ENCODE measurements at regions not wholly inside any gene's neighbourhood (a gene's known extent, or its start where the extent isn't known, plus 50 kb on each side); places are given as distances from the start of the nearest gene placed in this dataset.

DNA sequence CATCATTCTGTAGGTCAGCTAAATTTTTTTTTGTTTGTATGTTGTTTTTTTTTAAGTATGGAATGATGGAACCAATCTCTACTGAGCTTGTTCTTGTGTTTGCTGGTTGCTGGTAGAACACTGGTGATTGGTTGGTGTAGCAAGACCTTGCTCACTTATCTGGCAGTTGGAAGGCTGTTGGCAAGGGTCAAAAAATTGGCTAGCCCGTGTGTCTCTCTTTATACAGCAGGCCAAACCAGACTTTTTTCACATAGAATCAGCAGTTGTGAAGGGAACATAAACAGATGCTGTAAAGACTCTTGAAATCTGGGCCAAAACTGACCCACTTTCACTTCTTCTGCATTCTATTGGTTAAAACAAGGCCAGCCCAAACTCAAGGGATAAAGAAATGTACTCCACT is 2026.5 kb downstream of the LRRC4C start:
- ChIA-PET RAD21 (ENCODE audit: low non-redundant PET in 1 of 2, low total read pairs in 2 of 2, uncharacterized antibody in 2 of 2, unreplicated experiment in 2 of 2) (no interaction called here), CTCF (no interaction called here), POLR2A (no interaction called here)
- Histone ChIP-seq H3K9me2 (ENCODE audit: insufficient read depth) (no peaks in the 10 kb centered on the region), H3K27ac (ENCODE audit: low read depth, low read length) (no peak overlapping the region), H3K36me3 (ENCODE audit: control insufficient read depth in 1 of 2, insufficient read depth in 2 of 2, low read length in 2 of 2) (no peaks in the 10 kb centered on the region), H4K20me1 (ENCODE audit: insufficient read depth) (no peaks in the 10 kb centered on the region), H3K4me3 (replicated peaks in 1 of 2; ENCODE audit: low read depth in 1 of 2, low read length in 2 of 2) (no peak overlapping the region), H3K9ac (ENCODE audit: low read length) (no peak overlapping the region), H3K79me2 (ENCODE audit: insufficient read depth, low read length) (no peaks in the 10 kb centered on the region), H3K4me2 (ENCODE audit: low read length) (no peak overlapping the region), H2AFZ (ENCODE audit: low read depth, low read length, poor library complexity, severe bottlenecking) (no peak overlapping the region), H3K4me1 (ENCODE audit: control insufficient read depth in 1 of 2, insufficient read depth in 2 of 2, low read length in 2 of 2) (no peaks in the 10 kb centered on the region), H3K9me3 (ENCODE audit: control insufficient read depth in 1 of 2, insufficient read depth in 1 of 2, low read depth in 1 of 2, low read length in 2 of 2) (peaks cover 7 to 9% of the 10 kb centered on the region in 2 experiments; a peak in 2 of 4 replicates), H3K27me3 (ENCODE audit: insufficient read depth, low read length) (no peaks in the 10 kb centered on the region)
- ATAC-seq = no peak
- DNase-seq (ENCODE audit: low read depth, low spot score) = no peak
- intact Hi-C loops (cut with micrococcal nuclease) = no loop called here
- TF ChIP-seq FOSL1 (IDR thresholded peaks at IDR 0.05; ENCODE audit: low read depth) (no peak), EZH2phosphoT487 (IDR thresholded peaks at IDR 0.05; ENCODE audit: borderline replicate concordance) (no peak), MAX (IDR thresholded peaks at IDR 0.05) (no peak), POLR2AphosphoS5 (IDR thresholded peaks at IDR 0.05; ENCODE audit: low read depth, low read length) (no peak), CTCF (IDR thresholded peaks at IDR 0.05 in 2 of 3, conservative IDR thresholded peaks at IDR 0.05 in 1 of 3; ENCODE audit: borderline replicate concordance in 1 of 3, insufficient read depth in 1 of 3, low read depth in 2 of 3, low read length in 2 of 3) (no peak), SP1 (IDR thresholded peaks at IDR 0.05; ENCODE audit: low read depth) (no peak), RAD21 (IDR thresholded peaks at IDR 0.05; ENCODE audit: low read depth) (no peak), JUND (IDR thresholded peaks at IDR 0.05) (no peak), CEBPB (IDR thresholded peaks at IDR 0.05; ENCODE audit: low read depth) (no peak), EGR1 (IDR thresholded peaks at IDR 0.05; ENCODE audit: low read depth) (no peak), SRF (IDR thresholded peaks at IDR 0.05; ENCODE audit: low read depth) (no peak), TCF7L2 (IDR thresholded peaks at IDR 0.05; ENCODE audit: borderline replicate concordance, extremely low read depth, insufficient read depth, insufficient read length) (no peak), EZH2 (IDR thresholded peaks at IDR 0.05) (no peak), ZNF274 (IDR thresholded peaks at IDR 0.05; ENCODE audit: low read depth, low read length) (no peak), CBX3 (IDR thresholded peaks at IDR 0.05; ENCODE audit: low read depth) (no peak), ZFX (IDR thresholded peaks at IDR 0.05) (no peak)
- TF ChIP-seq, protein P1, sequence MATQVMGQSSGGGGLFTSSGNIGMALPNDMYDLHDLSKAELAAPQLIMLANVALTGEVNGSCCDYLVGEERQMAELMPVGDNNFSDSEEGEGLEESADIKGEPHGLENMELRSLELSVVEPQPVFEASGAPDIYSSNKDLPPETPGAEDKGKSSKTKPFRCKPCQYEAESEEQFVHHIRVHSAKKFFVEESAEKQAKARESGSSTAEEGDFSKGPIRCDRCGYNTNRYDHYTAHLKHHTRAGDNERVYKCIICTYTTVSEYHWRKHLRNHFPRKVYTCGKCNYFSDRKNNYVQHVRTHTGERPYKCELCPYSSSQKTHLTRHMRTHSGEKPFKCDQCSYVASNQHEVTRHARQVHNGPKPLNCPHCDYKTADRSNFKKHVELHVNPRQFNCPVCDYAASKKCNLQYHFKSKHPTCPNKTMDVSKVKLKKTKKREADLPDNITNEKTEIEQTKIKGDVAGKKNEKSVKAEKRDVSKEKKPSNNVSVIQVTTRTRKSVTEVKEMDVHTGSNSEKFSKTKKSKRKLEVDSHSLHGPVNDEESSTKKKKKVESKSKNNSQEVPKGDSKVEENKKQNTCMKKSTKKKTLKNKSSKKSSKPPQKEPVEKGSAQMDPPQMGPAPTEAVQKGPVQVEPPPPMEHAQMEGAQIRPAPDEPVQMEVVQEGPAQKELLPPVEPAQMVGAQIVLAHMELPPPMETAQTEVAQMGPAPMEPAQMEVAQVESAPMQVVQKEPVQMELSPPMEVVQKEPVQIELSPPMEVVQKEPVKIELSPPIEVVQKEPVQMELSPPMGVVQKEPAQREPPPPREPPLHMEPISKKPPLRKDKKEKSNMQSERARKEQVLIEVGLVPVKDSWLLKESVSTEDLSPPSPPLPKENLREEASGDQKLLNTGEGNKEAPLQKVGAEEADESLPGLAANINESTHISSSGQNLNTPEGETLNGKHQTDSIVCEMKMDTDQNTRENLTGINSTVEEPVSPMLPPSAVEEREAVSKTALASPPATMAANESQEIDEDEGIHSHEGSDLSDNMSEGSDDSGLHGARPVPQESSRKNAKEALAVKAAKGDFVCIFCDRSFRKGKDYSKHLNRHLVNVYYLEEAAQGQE (IDR thresholded peaks at IDR 0.05; ENCODE audit: low read depth) = no peak
- TF ChIP-seq, protein P2, sequence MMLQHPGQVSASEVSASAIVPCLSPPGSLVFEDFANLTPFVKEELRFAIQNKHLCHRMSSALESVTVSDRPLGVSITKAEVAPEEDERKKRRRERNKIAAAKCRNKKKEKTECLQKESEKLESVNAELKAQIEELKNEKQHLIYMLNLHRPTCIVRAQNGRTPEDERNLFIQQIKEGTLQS (IDR thresholded peaks at IDR 0.05) = no peak
- BruUV-seq (replicated peaks) = no TSS peak
